Endothelial cell (in vitro differentiated cells): ENCODE measurements at regions not wholly inside any gene's neighbourhood (a gene's known extent, or its start where the extent isn't known, plus 50 kb on each side); places are given as distances from the start of the nearest gene placed in this dataset.

ENCODE experiments used
- DNase-seq: peaks from one replicate; pipeline ENCODE4 v3.0.0; 2021; ENCODE audit warnings: low spot score
- H3K27ac Mint-ChIP-seq: one replicate; pipeline ENCODE4 v1.8.0; 2021; ENCODE audit warnings: mixed read lengths, inconsistent platforms; ENCODE audit not compliant: unreplicated experiment
- H3K27me3 Mint-ChIP-seq: one replicate; pipeline ENCODE4 v1.8.0; 2021; ENCODE audit warnings: mild to moderate bottlenecking, moderate library complexity, mixed read lengths, inconsistent platforms; ENCODE audit not compliant: unreplicated experiment
- H3K36me3 Mint-ChIP-seq: one replicate; pipeline ENCODE4 v1.8.0; 2021; ENCODE audit warnings: mild to moderate bottlenecking, low read depth, mixed read lengths, inconsistent platforms; ENCODE audit not compliant: unreplicated experiment
- H3K4me1 Mint-ChIP-seq: one replicate; pipeline ENCODE4 v1.8.0; 2021; ENCODE audit warnings: mild to moderate bottlenecking, mixed read lengths, inconsistent platforms; ENCODE audit not compliant: unreplicated experiment
- H3K4me3 Mint-ChIP-seq: one replicate; pipeline ENCODE4 v1.8.0; 2021; ENCODE audit warnings: mild to moderate bottlenecking, mixed read lengths, inconsistent platforms; ENCODE audit not compliant: unreplicated experiment
- H3K9me3 Mint-ChIP-seq: one replicate; pipeline ENCODE4 v1.8.0; 2021; ENCODE audit warnings: mixed read lengths, inconsistent platforms; ENCODE audit not compliant: unreplicated experiment
- CTCF ChIP-seq: fragments of 200-600 bp; sonication (generic); IDR thresholded peaks from one replicate; pipeline ENCODE4 v1.5.0; 2021; ENCODE audit warnings: antibody characterized with exemption; ENCODE audit not compliant: unreplicated experiment

DNA sequence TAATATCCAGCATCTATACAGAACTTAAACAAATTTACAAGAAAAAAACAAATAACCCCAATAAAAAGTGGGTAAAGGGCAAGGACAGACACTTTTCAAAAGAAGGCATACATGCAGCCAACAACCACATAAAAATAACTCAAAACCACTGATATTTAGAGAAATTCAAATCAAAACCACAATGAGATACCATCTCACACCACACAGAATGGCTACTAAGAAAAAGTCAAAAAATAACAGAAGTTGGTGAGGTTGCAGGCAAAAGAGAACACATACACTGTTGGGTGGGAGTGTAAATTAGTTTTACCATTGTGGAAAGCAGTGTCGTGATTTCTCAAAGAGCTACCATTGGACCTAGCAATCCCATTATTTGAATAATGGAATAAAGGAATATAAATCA lies 1973.9 kb upstream of the LRRTM1 start:
- no peaks in the 10 kb centered on the region for H3K9me3 Mint-ChIP-seq
- no peak overlapping the region for H3K27ac Mint-ChIP-seq
- no peaks in the 10 kb centered on the region for H3K27me3 Mint-ChIP-seq
- TF ChIP-seq CTCF, result no peak
- DNase-seq, result no peak
- H3K36me3 Mint-ChIP-seq, result no peaks in the 10 kb centered on the region
- no peak overlapping the region for H3K4me3 Mint-ChIP-seq
- H3K4me1 Mint-ChIP-seq, result no peaks in the 10 kb centered on the region

- Mint-ChIP-seq H3K36me3 (no peaks in the 10 kb centered on the region), H3K27ac (no peak overlapping the region), H3K4me1 (no peaks in the 10 kb centered on the region), H3K9me3 (no peaks in the 10 kb centered on the region), H3K27me3 (no peaks in the 10 kb centered on the region), H3K4me3 (no peak overlapping the region)
- no peak for TF ChIP-seq CTCF
- DNase-seq, result no peak
Observed at GRCh38 chr2:82275599-82275998, 1971.0 kb upstream of the LRRTM1 start.

DNA sequence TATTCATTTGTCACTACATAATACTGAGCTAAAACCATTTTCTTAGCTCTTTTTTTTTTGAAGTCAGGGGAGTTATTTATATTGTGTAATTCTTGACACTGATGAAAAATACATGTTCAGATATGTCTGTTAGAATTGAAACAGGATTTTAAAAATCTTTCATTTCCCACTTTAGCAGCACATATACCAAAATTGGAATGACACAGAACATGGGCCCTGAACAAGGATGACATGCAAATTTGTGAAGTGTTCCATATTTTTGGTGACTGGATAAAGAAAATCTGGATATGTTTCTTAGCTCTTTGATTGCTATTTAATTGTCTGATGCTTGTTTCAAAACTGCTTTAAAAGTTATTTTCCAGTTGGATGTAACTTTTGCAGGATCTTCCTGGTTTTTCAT lies 1963.9 kb upstream of the LRRTM1 start:
- H3K9me3 Mint-ChIP-seq, result no peaks in the 10 kb centered on the region
- no peak for DNase-seq
- H3K36me3 Mint-ChIP-seq, result no peaks in the 10 kb centered on the region
- no peaks in the 10 kb centered on the region for H3K27me3 Mint-ChIP-seq
- H3K27ac Mint-ChIP-seq, result no peak overlapping the region
- no peak for TF ChIP-seq CTCF
- H3K4me1 Mint-ChIP-seq, result peaks cover 4% of the 10 kb centered on the region
- no peak overlapping the region for H3K4me3 Mint-ChIP-seq

DNA sequence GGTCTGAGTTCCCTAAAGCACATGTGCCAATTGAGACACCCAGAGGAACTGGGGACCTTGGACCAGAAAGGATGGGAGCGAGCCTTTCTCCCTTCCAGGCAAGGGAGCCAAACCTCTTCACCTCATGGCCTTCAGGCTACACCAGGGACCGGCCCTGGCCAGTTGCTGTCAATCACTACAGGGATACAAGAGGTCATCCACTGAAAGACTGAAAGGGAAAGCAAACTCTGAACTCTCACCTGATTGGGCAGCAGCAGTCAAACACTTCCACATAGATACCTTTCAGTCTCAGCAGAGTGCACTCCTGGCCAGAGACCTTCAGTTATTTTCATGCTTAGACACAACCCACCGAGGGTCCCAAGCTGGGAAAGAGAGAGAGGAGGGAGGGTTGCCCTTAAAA lies 1956.0 kb upstream of the LRRTM1 start:
- TF ChIP-seq CTCF, result no peak
- no peaks in the 10 kb centered on the region for H3K4me1 Mint-ChIP-seq

DNA sequence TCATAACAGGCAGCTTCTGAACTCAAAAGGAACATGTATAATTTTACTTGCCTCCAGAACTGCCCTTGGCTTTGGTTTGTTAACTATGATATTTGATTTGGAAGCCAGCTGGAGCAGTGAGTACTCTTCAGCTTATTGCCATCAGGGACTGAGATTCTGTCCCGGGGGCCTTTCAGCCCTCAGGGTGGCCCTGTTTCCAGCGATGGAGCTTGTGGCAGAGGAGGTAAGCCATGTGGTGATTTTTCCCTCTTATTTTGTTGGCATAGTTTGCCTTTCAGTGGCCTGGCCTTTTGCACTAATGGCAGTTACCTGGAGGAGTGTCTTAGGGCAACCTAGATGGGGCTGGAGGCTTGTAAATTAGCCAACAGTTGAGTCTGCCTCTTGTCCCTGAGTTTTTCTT lies 1955.0 kb upstream of the LRRTM1 start:
- DNase-seq, result no peak
- H3K27me3 Mint-ChIP-seq, result peaks cover 1% of the 10 kb centered on the region
- H3K9me3 Mint-ChIP-seq, result no peaks in the 10 kb centered on the region
- H3K4me3 Mint-ChIP-seq, result no peak overlapping the region
- no peaks in the 10 kb centered on the region for H3K36me3 Mint-ChIP-seq
- no peak overlapping the region for H3K27ac Mint-ChIP-seq
- no peak for TF ChIP-seq CTCF
- no peaks in the 10 kb centered on the region for H3K4me1 Mint-ChIP-seq

More for the DNA sequence above, 1956.0 kb upstream of the LRRTM1 start:
- peaks cover 1% of the 10 kb centered on the region for H3K27me3 Mint-ChIP-seq
- DNase-seq, result no peak
- H3K9me3 Mint-ChIP-seq, result no peaks in the 10 kb centered on the region
- H3K36me3 Mint-ChIP-seq, result no peaks in the 10 kb centered on the region
- no peak overlapping the region for H3K4me3 Mint-ChIP-seq
- no peak overlapping the region for H3K27ac Mint-ChIP-seq
